ENCODE measurements at regions not wholly inside any gene's neighbourhood (a gene's known extent, or its start where the extent isn't known, plus 50 kb on each side); places are given as distances from the start of the nearest gene placed in this dataset.

DNA sequence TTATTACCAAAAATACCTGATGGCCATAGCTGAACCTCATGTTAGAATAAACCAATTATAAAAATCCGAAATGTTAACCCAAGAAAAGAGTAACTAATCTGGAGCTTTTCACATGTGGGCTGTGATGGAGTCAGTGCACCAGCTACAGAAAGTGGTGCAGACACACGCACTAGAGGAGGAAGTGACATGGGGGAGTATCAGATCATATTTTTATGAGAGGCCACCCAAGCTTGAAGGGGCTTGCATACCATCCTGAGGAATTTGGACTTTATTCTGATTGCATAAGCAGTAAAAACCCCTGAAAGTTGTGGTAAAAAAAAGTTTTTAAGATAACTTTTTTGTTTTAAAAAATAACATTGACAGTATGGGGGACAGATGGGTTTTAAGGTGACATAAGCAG is 1148.5 kb upstream of the CELF2 start:
- no peak for TF ChIP-seq CREB1 (IDR thresholded peaks at IDR 0.05; ENCODE audit: low read depth)
- TF ChIP-seq NFIC (IDR thresholded peaks at IDR 0.05) = no peak
- no peak for TF ChIP-seq TAF1 (IDR thresholded peaks at IDR 0.05; ENCODE audit: low read depth)
- TF ChIP-seq, protein P1, sequence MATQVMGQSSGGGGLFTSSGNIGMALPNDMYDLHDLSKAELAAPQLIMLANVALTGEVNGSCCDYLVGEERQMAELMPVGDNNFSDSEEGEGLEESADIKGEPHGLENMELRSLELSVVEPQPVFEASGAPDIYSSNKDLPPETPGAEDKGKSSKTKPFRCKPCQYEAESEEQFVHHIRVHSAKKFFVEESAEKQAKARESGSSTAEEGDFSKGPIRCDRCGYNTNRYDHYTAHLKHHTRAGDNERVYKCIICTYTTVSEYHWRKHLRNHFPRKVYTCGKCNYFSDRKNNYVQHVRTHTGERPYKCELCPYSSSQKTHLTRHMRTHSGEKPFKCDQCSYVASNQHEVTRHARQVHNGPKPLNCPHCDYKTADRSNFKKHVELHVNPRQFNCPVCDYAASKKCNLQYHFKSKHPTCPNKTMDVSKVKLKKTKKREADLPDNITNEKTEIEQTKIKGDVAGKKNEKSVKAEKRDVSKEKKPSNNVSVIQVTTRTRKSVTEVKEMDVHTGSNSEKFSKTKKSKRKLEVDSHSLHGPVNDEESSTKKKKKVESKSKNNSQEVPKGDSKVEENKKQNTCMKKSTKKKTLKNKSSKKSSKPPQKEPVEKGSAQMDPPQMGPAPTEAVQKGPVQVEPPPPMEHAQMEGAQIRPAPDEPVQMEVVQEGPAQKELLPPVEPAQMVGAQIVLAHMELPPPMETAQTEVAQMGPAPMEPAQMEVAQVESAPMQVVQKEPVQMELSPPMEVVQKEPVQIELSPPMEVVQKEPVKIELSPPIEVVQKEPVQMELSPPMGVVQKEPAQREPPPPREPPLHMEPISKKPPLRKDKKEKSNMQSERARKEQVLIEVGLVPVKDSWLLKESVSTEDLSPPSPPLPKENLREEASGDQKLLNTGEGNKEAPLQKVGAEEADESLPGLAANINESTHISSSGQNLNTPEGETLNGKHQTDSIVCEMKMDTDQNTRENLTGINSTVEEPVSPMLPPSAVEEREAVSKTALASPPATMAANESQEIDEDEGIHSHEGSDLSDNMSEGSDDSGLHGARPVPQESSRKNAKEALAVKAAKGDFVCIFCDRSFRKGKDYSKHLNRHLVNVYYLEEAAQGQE (IDR thresholded peaks at IDR 0.05; ENCODE audit: low read depth) = no peak
- TF ChIP-seq, protein P2, sequence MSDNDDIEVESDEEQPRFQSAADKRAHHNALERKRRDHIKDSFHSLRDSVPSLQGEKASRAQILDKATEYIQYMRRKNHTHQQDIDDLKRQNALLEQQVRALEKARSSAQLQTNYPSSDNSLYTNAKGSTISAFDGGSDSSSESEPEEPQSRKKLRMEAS (IDR thresholded peaks at IDR 0.05) = no peak
- TF ChIP-seq EGR1 (IDR thresholded peaks at IDR 0.05) = no peak
- TF ChIP-seq, protein P3, sequence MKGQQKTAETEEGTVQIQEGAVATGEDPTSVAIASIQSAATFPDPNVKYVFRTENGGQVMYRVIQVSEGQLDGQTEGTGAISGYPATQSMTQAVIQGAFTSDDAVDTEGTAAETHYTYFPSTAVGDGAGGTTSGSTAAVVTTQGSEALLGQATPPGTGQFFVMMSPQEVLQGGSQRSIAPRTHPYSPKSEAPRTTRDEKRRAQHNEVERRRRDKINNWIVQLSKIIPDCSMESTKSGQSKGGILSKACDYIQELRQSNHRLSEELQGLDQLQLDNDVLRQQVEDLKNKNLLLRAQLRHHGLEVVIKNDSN (IDR thresholded peaks at IDR 0.05) = no peak
- no peak for TF ChIP-seq TCF12 (IDR thresholded peaks at IDR 0.05; ENCODE audit: low read depth)
- no peak for TF ChIP-seq ZBTB7A (IDR thresholded peaks at IDR 0.05; ENCODE audit: low read depth)
- TF ChIP-seq FOXM1 (IDR thresholded peaks at IDR 0.05; ENCODE audit: borderline replicate concordance, low read depth) = no peak
- no peak for TF ChIP-seq EP300 (IDR thresholded peaks at IDR 0.05; ENCODE audit: borderline replicate concordance)
- TF ChIP-seq CEBPB (IDR thresholded peaks at IDR 0.05) = no peak
- TF ChIP-seq RAD21 (IDR thresholded peaks at IDR 0.05; ENCODE audit: low read depth) = no peak
- no peak for TF ChIP-seq TEAD4 (IDR thresholded peaks at IDR 0.05)
- TF ChIP-seq YY1 (IDR thresholded peaks at IDR 0.05; ENCODE audit: low read depth) = no peak

DNA sequence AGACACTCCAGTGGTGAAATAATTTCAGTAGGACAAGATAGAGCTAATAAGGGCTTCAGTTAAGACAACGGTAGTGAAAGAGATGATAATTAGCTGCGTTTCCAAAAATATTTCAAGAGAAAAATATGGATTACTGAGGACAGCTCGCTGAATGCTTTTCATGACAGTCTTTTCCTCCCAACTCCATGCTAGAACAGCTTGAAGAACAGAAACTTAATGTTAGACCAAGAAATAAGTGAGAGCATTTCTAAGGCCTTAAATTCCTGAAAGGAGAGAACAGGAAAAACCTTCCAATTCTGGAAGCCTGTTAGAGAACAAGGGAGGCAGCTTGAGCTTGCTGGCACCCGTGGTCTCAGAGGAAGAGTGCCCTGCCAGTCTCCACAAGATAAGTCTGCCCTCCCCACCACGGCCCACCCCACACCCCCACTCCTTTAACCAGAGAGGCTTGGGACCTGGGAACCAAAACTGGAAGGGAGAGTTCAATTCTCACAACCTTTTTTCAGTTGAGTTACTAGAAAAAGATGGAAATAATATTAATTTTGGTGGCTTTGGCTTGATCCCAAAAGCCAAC is 1148.0 kb upstream of the CELF2 start:
- TF ChIP-seq CREB1 (IDR thresholded peaks at IDR 0.05; ENCODE audit: low read depth) (no peak), CEBPB (IDR thresholded peaks at IDR 0.05) (no peak), YY1 (IDR thresholded peaks at IDR 0.05; ENCODE audit: low read depth) (no peak)
- TF ChIP-seq, protein P1 (IDR thresholded peaks at IDR 0.05; ENCODE audit: low read depth) = no peak

DNA sequence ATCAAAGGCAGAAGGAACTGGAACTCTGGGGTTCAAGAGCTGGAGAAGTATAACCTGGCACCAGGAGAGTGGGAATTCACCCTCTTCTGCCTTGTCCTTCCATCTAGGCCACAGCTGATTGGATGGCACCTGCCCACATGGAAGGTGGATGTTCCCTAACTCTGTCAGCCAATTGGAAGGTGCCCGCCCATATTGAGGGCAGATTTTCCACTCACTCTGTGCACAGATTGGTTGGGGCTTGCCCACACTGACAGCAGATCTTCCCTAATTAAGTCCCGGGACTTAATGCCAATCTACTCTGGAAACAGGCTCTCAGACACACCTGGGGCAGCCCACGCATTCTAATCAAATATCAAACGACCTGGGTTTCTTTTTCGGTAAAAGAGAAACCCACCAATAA is 1142.3 kb upstream of the CELF2 start:
- TF ChIP-seq RAD21 (IDR thresholded peaks at IDR 0.05; ENCODE audit: low read depth) (no peak), TCF12 (IDR thresholded peaks at IDR 0.05; ENCODE audit: low read depth) (no peak), ZBTB7A (IDR thresholded peaks at IDR 0.05; ENCODE audit: low read depth) (no peak), TAF1 (IDR thresholded peaks at IDR 0.05; ENCODE audit: low read depth) (no peak), EP300 (IDR thresholded peaks at IDR 0.05; ENCODE audit: borderline replicate concordance) (no peak), TEAD4 (IDR thresholded peaks at IDR 0.05) (no peak), EGR1 (IDR thresholded peaks at IDR 0.05) (no peak), YY1 (IDR thresholded peaks at IDR 0.05; ENCODE audit: low read depth) (no peak), CREB1 (IDR thresholded peaks at IDR 0.05; ENCODE audit: low read depth) (no peak), NFIC (IDR thresholded peaks at IDR 0.05) (no peak), FOXM1 (IDR thresholded peaks at IDR 0.05; ENCODE audit: borderline replicate concordance, low read depth) (no peak), CEBPB (IDR thresholded peaks at IDR 0.05) (no peak)
- TF ChIP-seq, protein P1 (IDR thresholded peaks at IDR 0.05; ENCODE audit: low read depth) = no peak
- TF ChIP-seq, protein P3 (IDR thresholded peaks at IDR 0.05) = no peak
- TF ChIP-seq, protein P2 (IDR thresholded peaks at IDR 0.05) = no peak

DNA sequence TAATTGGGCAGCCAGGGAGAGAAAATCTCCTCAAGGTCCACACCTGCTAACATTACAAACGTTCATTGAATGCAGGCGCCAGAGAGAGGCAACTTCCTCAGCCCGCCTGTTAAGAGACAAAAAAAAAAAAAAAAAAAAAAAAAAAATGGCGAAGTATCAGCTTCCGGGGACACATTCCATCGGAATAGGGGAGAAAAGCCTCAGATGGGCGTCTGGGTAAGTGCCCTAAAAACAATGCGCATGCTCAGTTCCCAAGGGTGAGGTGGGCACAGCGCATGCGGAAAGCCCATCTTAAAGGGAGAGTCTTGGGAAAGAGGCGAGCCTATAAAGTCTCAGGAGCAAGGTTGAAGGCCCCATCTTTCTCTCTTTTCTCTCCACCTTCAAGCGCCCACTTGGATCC is 1139.7 kb upstream of the CELF2 start:
- TF ChIP-seq FOXM1 (IDR thresholded peaks at IDR 0.05; ENCODE audit: borderline replicate concordance, low read depth) (no peak), EGR1 (IDR thresholded peaks at IDR 0.05) (no peak), EP300 (IDR thresholded peaks at IDR 0.05; ENCODE audit: borderline replicate concordance) (no peak), TEAD4 (IDR thresholded peaks at IDR 0.05) (no peak), YY1 (IDR thresholded peaks at IDR 0.05; ENCODE audit: low read depth) (no peak), ZBTB7A (IDR thresholded peaks at IDR 0.05; ENCODE audit: low read depth) (no peak), CEBPB (IDR thresholded peaks at IDR 0.05) (no peak), TAF1 (IDR thresholded peaks at IDR 0.05; ENCODE audit: low read depth) (no peak)
- TF ChIP-seq, protein P3 (IDR thresholded peaks at IDR 0.05) = no peak
